HG03439 (cell line): ENCODE measurements at regions not wholly inside any gene's neighbourhood (a gene's known extent, or its start where the extent isn't known, plus 50 kb on each side); places are given as distances from the start of the nearest gene placed in this dataset.

ENCODE experiments used
- ATAC-seq: cut with Tn5 transposase; IDR thresholded peaks from one replicate; pipeline ENCODE4 v1.9.1; 2021; ENCODE audit warnings: mild to moderate bottlenecking, moderate library complexity; ENCODE audit not compliant: unreplicated experiment

GRCh38 chr3:76171647-76172046, 386.3 kb upstream of the ZNF717 start:
- ATAC-seq = no peak

- ATAC-seq = no peak
These were observed 392.3 kb upstream of the ZNF717 start for GRCh38 chr3:76177610-76178009.

- ATAC-seq = no peak
These were observed 393.1 kb upstream of the ZNF717 start for GRCh38 chr3:76178412-76178811.

GRCh38 chr3:76181213-76181612, 395.9 kb upstream of the ZNF717 start:
- no peak for ATAC-seq

- no peak for ATAC-seq
These were observed 412.7 kb upstream of the ZNF717 start for GRCh38 chr3:76198086-76198485.

- no peak for ATAC-seq
These were observed 414.0 kb upstream of the ZNF717 start for GRCh38 chr3:76199382-76199781.

GRCh38 chr3:76203578-76203977, 418.2 kb upstream of the ZNF717 start:
- no peak for ATAC-seq

- no peak for ATAC-seq
These were observed 421.0 kb upstream of the ZNF717 start for GRCh38 chr3:76206346-76206745.

- no peak for ATAC-seq
These were observed 427.3 kb upstream of the ZNF717 start for GRCh38 chr3:76212679-76213078.

GRCh38 chr3:76222201-76222600, 436.9 kb upstream of the ZNF717 start:
- ATAC-seq = no peak

- ATAC-seq = no peak
These were observed 445.9 kb upstream of the ZNF717 start for GRCh38 chr3:76231258-76231657.

- no peak for ATAC-seq
These were observed 457.8 kb upstream of the ZNF717 start for GRCh38 chr3:76242886-76243753.

GRCh38 chr3:76245073-76245472, 459.7 kb upstream of the ZNF717 start:
- ATAC-seq = no peak

- no peak for ATAC-seq
These were observed 460.3 kb upstream of the ZNF717 start for GRCh38 chr3:76245622-76246021.

GRCh38 chr3:76264496-76264895, 479.1 kb upstream of the ZNF717 start:
- no peak for ATAC-seq

GRCh38 chr3:76264911-76265310, 479.6 kb upstream of the ZNF717 start:
- no peak for ATAC-seq

- ATAC-seq = no peak
These were observed 481.2 kb upstream of the ZNF717 start for GRCh38 chr3:76266511-76266910.

- no peak for ATAC-seq
These were observed 482.6 kb upstream of the ZNF717 start for GRCh38 chr3:76267851-76268380.

- no peak for ATAC-seq
These were observed 508.5 kb upstream of the ZNF717 start for GRCh38 chr3:76293856-76294255.

- ATAC-seq = no peak
These were observed 515.4 kb upstream of the ZNF717 start for GRCh38 chr3:76300746-76301145.

GRCh38 chr3:76307556-76307955, 522.2 kb upstream of the ZNF717 start:
- ATAC-seq = no peak

- no peak for ATAC-seq
These were observed 523.2 kb upstream of the ZNF717 start for GRCh38 chr3:76308541-76308940.

- ATAC-seq = no peak
These were observed 524.7 kb upstream of the ZNF717 start for GRCh38 chr3:76310089-76310488.
